Prostate gland (tissue), 2 donors: ENCODE measurements at regions not wholly inside any gene's neighbourhood (a gene's known extent, or its start where the extent isn't known, plus 50 kb on each side); places are given as distances from the start of the nearest gene placed in this dataset.

Experiments used
- DNase-seq: peaks from one replicate; pipeline ENCODE4 v3.0.0-alpha.2; 2019; ENCODE audit warnings: low spot score
- H3K27ac ChIP-seq, 2 donors: fragments of 200-600 bp; sonication (generic); 2 replicates each; pipeline ENCODE4 v1.5.1; 2017 to 2019
- H3K27me3 ChIP-seq: fragments of 200-600 bp; sonication (generic); replicated peaks from 2 replicates; pipeline ENCODE4 v1.5.1; 2019; ENCODE audit not compliant: insufficient read depth
- H3K36me3 ChIP-seq, 2 donors: fragments of 200-600 bp; sonication (generic); 1 replicate in 1 of 2; 2 replicates in 1 of 2; pipeline versions ENCODE4 v1.5.1 to v1.8.1; 2017 to 2019
- H3K4me1 ChIP-seq: fragments of 200-600 bp; sonication (generic); replicated peaks from 2 replicates; pipeline ENCODE4 v1.5.1; 2019
- H3K4me3 ChIP-seq, 2 donors: fragments of 200-600 bp; sonication (generic); 2 replicates each; pipeline ENCODE4 v1.5.1; 2017 to 2019
- H3K9me3 ChIP-seq: fragments of 200-600 bp; sonication (generic); 2 replicates; pipeline ENCODE4 v1.5.1; 2017
- CTCF ChIP-seq, 4 experiments: fragments of 200-600 bp in 2 of 4; fragments of 450-650 bp in 2 of 4; sonication (generic) in 2 of 4; IDR thresholded peaks; 1 replicate in 3 of 4; 2 replicates in 1 of 4; pipeline ENCODE4 v1.5.1; 2016 to 2019; ENCODE audit warnings: antibody characterized with exemption in 4 of 4, mild to moderate bottlenecking in 2 of 4, moderate library complexity in 2 of 4
- POLR2A ChIP-seq: fragments of 450-650 bp; IDR thresholded peaks from one replicate; pipeline ENCODE4 v1.6.1; 2016; ENCODE audit warnings: antibody characterized with exemption, mild to moderate bottlenecking
- POLR2AphosphoS5 ChIP-seq: sonication (generic); formaldehyde crosslinking; IDR thresholded peaks from one replicate; pipeline ENCODE4 v1.6.1; 2017; ENCODE audit warnings: antibody characterized with exemption
- WGBS: methylation state at CpG from one replicate; pipeline ENCODE4 v1.1.5; 2018; 5-methylcytosine and 5-hydroxymethylcytosine counted together
- intact Hi-C: fragments of 100-400 bp; cut with DNase I; formaldehyde crosslinking; loops from one replicate; pipeline ENCODE4 v1.14.2; 2022

- intact Hi-C loops = no loop called here
- Histone ChIP-seq H3K27me3 (no peaks in the 10 kb centered on the region), H3K36me3 (no peaks in the 10 kb centered on the region), H3K4me3 (no peak overlapping the region), H3K27ac (no peak overlapping the region), H3K4me1 (no peaks in the 10 kb centered on the region), H3K9me3 (no peaks in the 10 kb centered on the region)
- WGBS = 95% methylated on average over 8 of the region's 8 CpGs
- no peak for DNase-seq
- no peak for TF ChIP-seq CTCF (IDR thresholded peaks at IDR 0.05)
- TF ChIP-seq POLR2A = no peak
- TF ChIP-seq POLR2AphosphoS5 = no peak
Observed at GRCh38 chr11:105296386-105296785, 156.8 kb upstream of the CARD18 start.

GRCh38 chr11:105282658-105283057, 143.1 kb upstream of the CARD18 start:
- 86% methylated on average over 2 of the region's 2 CpGs for WGBS

GRCh38 chr11:105274631-105275030, 135.1 kb upstream of the CARD18 start:
- no peak for TF ChIP-seq POLR2AphosphoS5
- no peak for TF ChIP-seq POLR2A
- TF ChIP-seq CTCF (IDR thresholded peaks at IDR 0.05) = no peak
- intact Hi-C loops = no loop called here
- Histone ChIP-seq H3K36me3 (no peaks in the 10 kb centered on the region), H3K9me3 (no peaks in the 10 kb centered on the region), H3K4me3 (no peak overlapping the region), H3K27me3 (no peaks in the 10 kb centered on the region), H3K4me1 (no peaks in the 10 kb centered on the region), H3K27ac (no peak overlapping the region)
- no peak for DNase-seq

More at GRCh38 chr11:105282658-105283057, 143.1 kb upstream of the CARD18 start:
- TF ChIP-seq POLR2A (no peak), POLR2AphosphoS5 (no peak), CTCF (IDR thresholded peaks at IDR 0.05) (no peak)
- Histone ChIP-seq H3K9me3 (no peaks in the 10 kb centered on the region), H3K4me1 (no peaks in the 10 kb centered on the region), H3K27ac (no peak overlapping the region), H3K27me3 (no peaks in the 10 kb centered on the region), H3K36me3 (no peaks in the 10 kb centered on the region), H3K4me3 (no peak overlapping the region)
- intact Hi-C loops = no loop called here
- DNase-seq = no peak

GRCh38 chr11:105273660-105274280, 134.2 kb upstream of the CARD18 start:
- no peaks in the 10 kb centered on the region for H3K36me3 ChIP-seq
- DNase-seq = no peak
- no peaks in the 10 kb centered on the region for H3K9me3 ChIP-seq
- TF ChIP-seq POLR2AphosphoS5 (no peak), CTCF (IDR thresholded peaks at IDR 0.05) (no peak), POLR2A (no peak)
- H3K27me3 ChIP-seq = no peaks in the 10 kb centered on the region
- no peak overlapping the region for H3K27ac ChIP-seq
- H3K4me1 ChIP-seq = no peaks in the 10 kb centered on the region
- intact Hi-C loops = no loop called here
- H3K4me3 ChIP-seq = no peak overlapping the region
- 62% methylated on average over 1 of the region's 1 CpG for WGBS

GRCh38 chr11:105269862-105270261, 130.3 kb upstream of the CARD18 start:
- TF ChIP-seq POLR2A = no peak
- no peak for TF ChIP-seq CTCF (IDR thresholded peaks at IDR 0.05)
- TF ChIP-seq POLR2AphosphoS5 = no peak
- no peak overlapping the region for H3K4me3 ChIP-seq
- intact Hi-C loops = no loop called here
- no peaks in the 10 kb centered on the region for H3K9me3 ChIP-seq
- H3K27me3 ChIP-seq = no peaks in the 10 kb centered on the region
- no peak for DNase-seq
- H3K27ac ChIP-seq = no peak overlapping the region
- H3K36me3 ChIP-seq = no peaks in the 10 kb centered on the region
- H3K4me1 ChIP-seq = no peaks in the 10 kb centered on the region
